Loucy (cell line): ENCODE measurements at regions not wholly inside any gene's neighbourhood (a gene's known extent, or its start where the extent isn't known, plus 50 kb on each side); places are given as distances from the start of the nearest gene placed in this dataset.

Source experiments
- EZH2phosphoT487 ChIP-seq: fragments of 200-600 bp; IDR thresholded peaks from 2 replicates; pipeline ENCODE4 v1.6.1; 2018; ENCODE audit warnings: antibody characterized with exemption, mild to moderate bottlenecking, moderate library complexity, borderline replicate concordance
- TF ChIP-seq, protein P1 (sequence below): fragments of 200-600 bp; sonication (generic); conservative IDR thresholded peaks from 2 replicates; pipeline ENCODE4 v1.5.1; 2014; ENCODE audit warnings: mild to moderate bottlenecking, antibody characterized with exemption, low read length

DNA sequence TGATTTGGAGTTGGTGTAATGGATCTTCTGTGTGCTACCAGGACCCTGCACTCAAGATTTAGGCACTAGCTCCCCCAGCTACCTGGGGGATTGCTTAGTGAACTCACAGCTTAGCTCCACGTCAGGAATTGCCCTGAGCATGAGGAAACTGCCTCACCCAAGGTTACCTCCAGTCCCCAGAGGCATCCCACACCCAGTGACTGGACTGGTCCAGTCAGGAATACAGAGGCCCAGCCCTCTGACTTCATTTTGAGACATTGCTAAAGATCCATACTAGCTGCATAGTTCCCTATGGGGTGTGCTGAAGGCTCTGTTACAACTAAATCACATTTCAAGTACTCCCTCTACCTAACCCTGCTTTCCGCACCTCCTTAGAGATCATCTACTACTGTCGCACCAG, 364.7 kb downstream of the EFNA5 start:
- TF ChIP-seq, protein P1, sequence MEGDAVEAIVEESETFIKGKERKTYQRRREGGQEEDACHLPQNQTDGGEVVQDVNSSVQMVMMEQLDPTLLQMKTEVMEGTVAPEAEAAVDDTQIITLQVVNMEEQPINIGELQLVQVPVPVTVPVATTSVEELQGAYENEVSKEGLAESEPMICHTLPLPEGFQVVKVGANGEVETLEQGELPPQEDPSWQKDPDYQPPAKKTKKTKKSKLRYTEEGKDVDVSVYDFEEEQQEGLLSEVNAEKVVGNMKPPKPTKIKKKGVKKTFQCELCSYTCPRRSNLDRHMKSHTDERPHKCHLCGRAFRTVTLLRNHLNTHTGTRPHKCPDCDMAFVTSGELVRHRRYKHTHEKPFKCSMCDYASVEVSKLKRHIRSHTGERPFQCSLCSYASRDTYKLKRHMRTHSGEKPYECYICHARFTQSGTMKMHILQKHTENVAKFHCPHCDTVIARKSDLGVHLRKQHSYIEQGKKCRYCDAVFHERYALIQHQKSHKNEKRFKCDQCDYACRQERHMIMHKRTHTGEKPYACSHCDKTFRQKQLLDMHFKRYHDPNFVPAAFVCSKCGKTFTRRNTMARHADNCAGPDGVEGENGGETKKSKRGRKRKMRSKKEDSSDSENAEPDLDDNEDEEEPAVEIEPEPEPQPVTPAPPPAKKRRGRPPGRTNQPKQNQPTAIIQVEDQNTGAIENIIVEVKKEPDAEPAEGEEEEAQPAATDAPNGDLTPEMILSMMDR = no peak
- no peak for TF ChIP-seq EZH2phosphoT487
